ENCODE measurements at regions not wholly inside any gene's neighbourhood (a gene's known extent, or its start where the extent isn't known, plus 50 kb on each side); places are given as distances from the start of the nearest gene placed in this dataset.

GRCh38 chr16:13435873-13436474, 484.0 kb upstream of the ERCC4 start:
- no peak for TF ChIP-seq EP300 (IDR thresholded peaks at IDR 0.05; ENCODE audit: borderline replicate concordance in 1 of 2, low read depth in 1 of 2, low read length in 1 of 2)
- TF ChIP-seq CTCF (IDR thresholded peaks at IDR 0.05): no peak
- TF ChIP-seq FOSL2 (IDR thresholded peaks at IDR 0.05; ENCODE audit: borderline replicate concordance, low read depth): no peak
- no peak for TF ChIP-seq POLR2AphosphoS5 (IDR thresholded peaks at IDR 0.05; ENCODE audit: low read depth, low read length)
- TF ChIP-seq TCF12 (IDR thresholded peaks at IDR 0.05): no peak
- TF ChIP-seq RAD21 (IDR thresholded peaks at IDR 0.05; ENCODE audit: low read length): no peak
- TF ChIP-seq RCOR1 (IDR thresholded peaks at IDR 0.05; ENCODE audit: low read length): no peak

Measured in SK-N-SH (cell line).